ENCODE measurements at regions not wholly inside any gene's neighbourhood (a gene's known extent, or its start where the extent isn't known, plus 50 kb on each side); places are given as distances from the start of the nearest gene placed in this dataset.
A peak's percentile ranks its signal among the peaks of the same experiment; 100 is the strongest.
"Not testable (repeated sequence)": the region's sequence is repeated elsewhere in the genome, so short reads cannot be mapped to it uniquely, and the experiment has no call there.

DNA sequence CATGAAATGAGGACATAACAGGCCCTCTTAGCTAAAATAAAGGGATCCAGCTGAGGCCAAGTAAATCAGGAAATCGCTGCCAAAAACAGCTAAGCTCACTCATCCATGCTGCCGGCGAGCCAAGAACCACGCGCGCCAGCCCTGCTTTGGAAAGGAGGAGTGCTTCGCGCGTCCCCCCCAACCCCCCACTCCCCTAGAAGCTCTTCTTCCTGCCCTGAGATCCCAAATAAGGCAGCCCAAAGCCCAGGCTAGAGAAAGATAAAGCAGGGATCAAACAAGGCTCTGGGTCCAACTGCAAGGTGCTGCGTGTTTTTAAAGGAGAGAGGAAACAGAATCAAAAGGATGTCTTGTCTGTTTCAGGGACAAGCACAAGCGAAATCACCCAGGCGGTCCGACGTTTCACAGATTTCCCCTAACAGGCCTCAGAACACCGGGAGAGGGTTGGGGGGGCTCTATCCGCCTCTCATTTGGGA, 168.3 kb upstream of the AUTS2 start:
- DNase-seq, result peak; percentile 10
- no peaks in the 10 kb centered on the region for H3K9me3 ChIP-seq (ENCODE audit: severe bottlenecking)
- H3K4me3 ChIP-seq (ENCODE audit: low read depth, low read length), result no peak overlapping the region
- TF ChIP-seq, protein P1, sequence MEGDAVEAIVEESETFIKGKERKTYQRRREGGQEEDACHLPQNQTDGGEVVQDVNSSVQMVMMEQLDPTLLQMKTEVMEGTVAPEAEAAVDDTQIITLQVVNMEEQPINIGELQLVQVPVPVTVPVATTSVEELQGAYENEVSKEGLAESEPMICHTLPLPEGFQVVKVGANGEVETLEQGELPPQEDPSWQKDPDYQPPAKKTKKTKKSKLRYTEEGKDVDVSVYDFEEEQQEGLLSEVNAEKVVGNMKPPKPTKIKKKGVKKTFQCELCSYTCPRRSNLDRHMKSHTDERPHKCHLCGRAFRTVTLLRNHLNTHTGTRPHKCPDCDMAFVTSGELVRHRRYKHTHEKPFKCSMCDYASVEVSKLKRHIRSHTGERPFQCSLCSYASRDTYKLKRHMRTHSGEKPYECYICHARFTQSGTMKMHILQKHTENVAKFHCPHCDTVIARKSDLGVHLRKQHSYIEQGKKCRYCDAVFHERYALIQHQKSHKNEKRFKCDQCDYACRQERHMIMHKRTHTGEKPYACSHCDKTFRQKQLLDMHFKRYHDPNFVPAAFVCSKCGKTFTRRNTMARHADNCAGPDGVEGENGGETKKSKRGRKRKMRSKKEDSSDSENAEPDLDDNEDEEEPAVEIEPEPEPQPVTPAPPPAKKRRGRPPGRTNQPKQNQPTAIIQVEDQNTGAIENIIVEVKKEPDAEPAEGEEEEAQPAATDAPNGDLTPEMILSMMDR (IDR thresholded peaks at IDR 0.05; ENCODE audit: low read depth, low read length), result no peak
- 0 out of 2 replicates have a peak overlapping the region, but pooled peaks have one; percentile 15 for H3K27ac ChIP-seq
- no peaks in the 10 kb centered on the region for H3K36me3 ChIP-seq
- H3K27me3 ChIP-seq (ENCODE audit: insufficient read depth, low read depth, severe bottlenecking), result no peaks in the 10 kb centered on the region

DNA sequence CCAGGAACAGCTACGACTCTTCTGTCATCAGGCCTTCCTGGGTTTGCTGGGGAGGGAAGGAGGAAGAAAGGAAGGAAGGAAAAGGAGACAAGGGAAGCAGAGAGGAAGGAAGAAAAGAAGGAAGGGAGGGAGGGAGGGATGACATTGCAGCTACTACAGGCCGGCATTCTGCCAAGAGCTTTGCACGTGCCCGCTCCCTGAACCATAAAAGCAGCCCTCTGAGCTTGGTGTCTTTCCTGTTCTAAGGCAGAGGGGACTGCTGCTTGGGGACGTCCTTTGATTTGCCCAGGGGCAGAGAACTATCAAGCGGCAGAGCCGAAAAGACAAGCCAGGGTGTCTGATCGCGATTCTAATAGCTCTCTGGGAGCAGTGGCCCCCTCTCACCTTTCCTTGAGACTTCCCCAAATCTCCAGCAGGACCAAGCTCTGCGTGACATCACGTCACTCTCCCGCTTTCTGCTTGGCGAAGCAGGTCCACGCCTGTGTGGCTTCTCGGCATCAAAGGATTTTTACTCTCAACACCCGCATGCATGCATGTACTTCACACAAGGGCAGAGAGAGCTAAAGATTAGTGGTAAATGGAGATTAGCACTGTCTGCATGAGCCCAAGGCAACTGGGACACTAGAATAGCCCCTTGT, 167.8 kb upstream of the AUTS2 start:
- H3K27ac ChIP-seq, result peak overlapping the region; percentile 0; the same call in 1 of the 2 replicates
- H3K27me3 ChIP-seq (ENCODE audit: insufficient read depth, low read depth, severe bottlenecking), result no peaks in the 10 kb centered on the region
- TF ChIP-seq, protein P1 (IDR thresholded peaks at IDR 0.05; ENCODE audit: low read depth, low read length), result no peak
- H3K36me3 ChIP-seq, result no peaks in the 10 kb centered on the region
- DNase-seq, result peak; percentile 54
- H3K9me3 ChIP-seq (ENCODE audit: severe bottlenecking), result no peaks in the 10 kb centered on the region
- H3K4me3 ChIP-seq (ENCODE audit: low read depth, low read length), result peak overlapping the region; percentile 16

DNA sequence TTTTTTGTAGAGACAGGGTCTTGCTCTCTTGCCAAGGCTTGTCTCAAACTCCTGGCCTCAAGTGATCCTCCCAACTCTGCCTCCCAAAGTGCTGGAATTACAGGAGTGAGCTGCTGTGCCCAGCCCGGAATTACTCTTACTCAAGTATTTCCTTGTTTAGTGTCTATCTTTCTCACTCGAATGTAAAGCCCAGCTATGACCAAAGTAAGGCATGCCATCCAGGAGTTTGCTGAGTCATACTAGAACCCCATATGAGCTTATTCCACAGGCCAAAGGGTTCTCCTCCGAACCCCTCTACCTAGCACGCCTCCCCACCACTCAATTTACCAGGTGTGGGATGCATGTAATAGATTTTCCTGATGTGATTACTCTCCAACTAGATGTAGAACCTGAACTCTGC, 166.6 kb upstream of the AUTS2 start:
- DNase-seq, result no peak
- no peak overlapping the region for H3K27ac ChIP-seq
- H3K9me3 ChIP-seq (ENCODE audit: severe bottlenecking), result no peaks in the 10 kb centered on the region
- H3K4me3 ChIP-seq (ENCODE audit: low read depth, low read length), result no peak overlapping the region
- no peaks in the 10 kb centered on the region for H3K36me3 ChIP-seq
- TF ChIP-seq, protein P1 (IDR thresholded peaks at IDR 0.05; ENCODE audit: low read depth, low read length), result no peak
- no peaks in the 10 kb centered on the region for H3K27me3 ChIP-seq (ENCODE audit: insufficient read depth, low read depth, severe bottlenecking)

DNA sequence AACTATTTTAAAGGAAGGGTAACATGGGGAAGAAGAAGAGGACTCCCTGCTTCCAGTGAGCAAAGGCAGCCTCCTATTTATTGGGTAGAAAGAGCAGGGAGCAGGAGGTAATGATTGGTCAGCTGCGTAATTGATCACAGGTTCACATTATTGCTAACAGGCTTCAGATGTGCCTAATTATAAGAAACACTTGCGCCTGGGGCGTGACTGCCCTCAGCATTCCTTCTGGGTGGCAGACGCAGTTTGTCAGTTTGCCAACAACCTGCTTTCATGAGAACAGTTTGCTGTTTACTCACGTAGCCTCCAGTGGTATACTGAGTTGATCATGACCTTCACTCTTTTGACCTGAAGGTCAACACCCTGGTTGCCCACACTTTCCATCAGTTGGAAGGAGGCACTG, 166.0 kb upstream of the AUTS2 start:
- H3K27me3 ChIP-seq (ENCODE audit: insufficient read depth, low read depth, severe bottlenecking); H3K9me3 ChIP-seq (ENCODE audit: severe bottlenecking); H3K36me3 ChIP-seq; DNase-seq; H3K4me3 ChIP-seq (ENCODE audit: low read depth, low read length); H3K27ac ChIP-seq: not testable (repeated sequence)

DNA sequence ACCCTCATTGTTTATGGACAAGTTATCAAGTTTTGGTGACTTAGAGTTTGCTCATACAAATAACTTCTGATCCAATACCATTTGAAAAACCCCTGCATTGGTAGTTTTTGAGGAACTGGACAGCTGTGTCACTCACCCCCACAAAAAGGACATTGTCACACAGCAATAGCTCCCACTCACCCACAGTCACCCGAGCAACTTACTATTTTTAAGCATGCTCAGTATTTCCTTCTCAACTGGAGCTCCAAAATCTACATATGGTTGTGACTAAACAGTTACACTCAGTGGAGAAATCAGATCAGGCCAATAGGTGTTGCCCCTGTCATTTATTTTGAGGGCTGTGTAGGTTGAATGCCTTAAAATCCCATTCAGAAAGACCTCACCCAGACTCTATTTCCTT, 165.2 kb upstream of the AUTS2 start:
- TF ChIP-seq, protein P1 (IDR thresholded peaks at IDR 0.05; ENCODE audit: low read depth, low read length), result no peak
- H3K27me3 ChIP-seq (ENCODE audit: insufficient read depth, low read depth, severe bottlenecking), result no peaks in the 10 kb centered on the region

DNA sequence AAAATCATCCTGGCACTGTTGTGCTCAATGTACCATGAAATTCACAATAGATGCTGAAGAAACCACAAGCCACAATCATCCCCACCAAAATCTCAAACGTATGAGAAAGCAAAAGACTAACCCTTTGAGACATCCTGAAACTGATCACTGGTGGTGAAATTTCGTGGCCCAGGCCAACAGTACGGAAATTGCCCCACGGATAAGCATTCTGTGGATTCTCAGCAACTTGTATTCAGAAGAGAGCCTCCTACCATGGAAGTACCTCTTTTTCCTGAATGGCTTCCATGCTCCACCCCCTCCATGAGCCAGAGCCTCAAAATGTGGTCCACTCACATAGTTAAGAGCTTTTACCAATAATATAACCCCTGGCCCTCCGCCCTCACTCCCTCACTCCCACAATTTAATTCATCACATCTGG, 163.9 kb upstream of the AUTS2 start:
- H3K4me3 ChIP-seq (ENCODE audit: low read depth, low read length), result no peak overlapping the region
- TF ChIP-seq, protein P1 (IDR thresholded peaks at IDR 0.05; ENCODE audit: low read depth, low read length), result no peak
- no peaks in the 10 kb centered on the region for H3K36me3 ChIP-seq
- no peaks in the 10 kb centered on the region for H3K9me3 ChIP-seq (ENCODE audit: severe bottlenecking)
- DNase-seq, result no peak
- no peaks in the 10 kb centered on the region for H3K27me3 ChIP-seq (ENCODE audit: insufficient read depth, low read depth, severe bottlenecking)
- no peak overlapping the region for H3K27ac ChIP-seq

More for the DNA sequence above, 165.2 kb upstream of the AUTS2 start:
- DNase-seq, result no peak
- no peaks in the 10 kb centered on the region for H3K36me3 ChIP-seq
- H3K27ac ChIP-seq, result no peak overlapping the region
- H3K9me3 ChIP-seq (ENCODE audit: severe bottlenecking), result no peaks in the 10 kb centered on the region
- H3K4me3 ChIP-seq (ENCODE audit: low read depth, low read length), result no peak overlapping the region
